H9 (cell line): ENCODE measurements at regions not wholly inside any gene's neighbourhood (a gene's known extent, or its start where the extent isn't known, plus 50 kb on each side); places are given as distances from the start of the nearest gene placed in this dataset.

Experiments
- DNase-seq: peaks from one replicate; pipeline ENCODE4 v3.0.0-alpha.2; 2017
- H2AFZ ChIP-seq: one replicate; pipeline ENCODE4 v1.6.1; 2013; ENCODE audit warnings: mild to moderate bottlenecking, low read length, control low read depth, moderate library complexity
- H2AK5ac ChIP-seq: 2 replicates; pipeline ENCODE4 v1.6.1; 2013; ENCODE audit warnings: low read length, control low read depth, mixed read lengths; ENCODE audit not compliant: insufficient read length
- H2BK120ac ChIP-seq: one replicate; pipeline ENCODE4 v1.6.1; 2013; ENCODE audit warnings: low read depth, mild to moderate bottlenecking, low read length, control low read depth, inconsistent platforms; ENCODE audit not compliant: poor library complexity, severe bottlenecking
- H2BK12ac ChIP-seq: 2 replicates; pipeline ENCODE4 v1.6.1; 2013; ENCODE audit warnings: low read length, control low read depth, mixed read lengths, low read depth; ENCODE audit not compliant: insufficient read length
- H2BK15ac ChIP-seq: 2 replicates; pipeline ENCODE4 v1.6.1; 2013; ENCODE audit warnings: low read depth, low read length, control low read depth
- H2BK20ac ChIP-seq: one replicate; pipeline ENCODE4 v1.6.1; 2013; ENCODE audit warnings: low read depth, mild to moderate bottlenecking, low read length, control low read depth, inconsistent platforms; ENCODE audit not compliant: poor library complexity, severe bottlenecking
- H2BK5ac ChIP-seq: 2 replicates; pipeline ENCODE4 v1.6.1; 2013; ENCODE audit warnings: low read length, control low read depth, mixed read lengths; ENCODE audit not compliant: insufficient read length
- H3K14ac ChIP-seq: 2 replicates; pipeline ENCODE4 v1.6.1; 2013; ENCODE audit warnings: low read length, control low read depth; ENCODE audit not compliant: insufficient read depth
- H3K18ac ChIP-seq: 2 replicates; pipeline ENCODE4 v1.6.1; 2013; ENCODE audit warnings: low read depth, mild to moderate bottlenecking, mixed read lengths, low read length, control low read depth; ENCODE audit not compliant: insufficient read length
- H3K23ac ChIP-seq: 2 replicates; pipeline ENCODE4 v1.6.1; 2013; ENCODE audit warnings: low read length, control low read depth, mixed read lengths, low read depth; ENCODE audit not compliant: insufficient read length
- H3K23me2 ChIP-seq: 2 replicates; pipeline ENCODE4 v1.6.1; 2013; ENCODE audit warnings: low read depth, mild to moderate bottlenecking, mixed read lengths, low read length, control low read depth; ENCODE audit not compliant: insufficient read length, poor library complexity, severe bottlenecking
- H3K27ac ChIP-seq: 2 replicates; pipeline ENCODE4 v1.5.1; 2013; ENCODE audit warnings: low read length, control low read depth, mixed read lengths, low read depth; ENCODE audit not compliant: insufficient read length
- H3K27me3 ChIP-seq: 2 replicates; pipeline ENCODE4 v1.6.1; 2013; ENCODE audit warnings: low read length, control low read depth, inconsistent platforms; ENCODE audit not compliant: insufficient read depth
- H3K4ac ChIP-seq: 2 replicates; pipeline ENCODE4 v1.6.1; 2013; ENCODE audit warnings: low read depth, mild to moderate bottlenecking, control low read depth, inconsistent platforms, low read length, moderate library complexity
- H3K4me1 ChIP-seq: 2 replicates; pipeline ENCODE4 v1.6.1; 2013; ENCODE audit warnings: low read length, control low read depth, inconsistent platforms; ENCODE audit not compliant: insufficient read depth
- H3K4me2 ChIP-seq: 2 replicates; pipeline ENCODE4 v1.6.1; 2013; ENCODE audit warnings: low read length, control low read depth, mixed read lengths; ENCODE audit not compliant: insufficient read length, insufficient read depth
- H3K56ac ChIP-seq: 2 replicates; pipeline ENCODE4 v1.6.1; 2013; ENCODE audit warnings: low read depth, mild to moderate bottlenecking, mixed read lengths, low read length, control low read depth; ENCODE audit not compliant: insufficient read length
- H3K79me1 ChIP-seq: 2 replicates; pipeline ENCODE4 v1.6.1; 2013; ENCODE audit warnings: low read depth, mild to moderate bottlenecking, moderate library complexity, low read length, control low read depth, inconsistent platforms; ENCODE audit not compliant: insufficient read depth, poor library complexity, severe bottlenecking
- H3K79me2 ChIP-seq: 2 replicates; pipeline ENCODE4 v1.6.1; 2013; ENCODE audit warnings: low read length, control low read depth, inconsistent platforms; ENCODE audit not compliant: insufficient read depth
- H3K9ac ChIP-seq: 2 replicates; pipeline ENCODE4 v1.6.1; 2013; ENCODE audit warnings: low read length, control low read depth, mixed read lengths; ENCODE audit not compliant: insufficient read length; ENCODE audit errors: extremely low read depth
- H3K9me3 ChIP-seq: one replicate; pipeline ENCODE4 v1.6.1; 2013; ENCODE audit warnings: low read depth, low read length, inconsistent platforms; ENCODE audit not compliant: control insufficient read depth
- H3T11ph ChIP-seq: one replicate; pipeline ENCODE4 v1.6.1; 2013; ENCODE audit warnings: mild to moderate bottlenecking, low read length, control low read depth, inconsistent platforms
- H4K20me1 ChIP-seq: one replicate; pipeline ENCODE4 v1.6.1; 2013; ENCODE audit not compliant: control insufficient read depth, insufficient read length, insufficient read depth
- H4K5ac ChIP-seq: 2 replicates; pipeline ENCODE4 v1.6.1; 2013; ENCODE audit warnings: low read depth, mild to moderate bottlenecking, mixed read lengths, low read length, control low read depth; ENCODE audit not compliant: insufficient read length
- H4K8ac ChIP-seq: replicated peaks from 2 replicates; pipeline ENCODE4 v1.6.1; 2013; ENCODE audit warnings: low read length, control low read depth, mixed read lengths, low read depth; ENCODE audit not compliant: insufficient read length
- H4K91ac ChIP-seq: 2 replicates; pipeline ENCODE4 v1.6.1; 2013; ENCODE audit warnings: low read depth, mild to moderate bottlenecking, moderate library complexity, mixed read lengths, low read length, control low read depth; ENCODE audit not compliant: insufficient read length
- H3K27ac Mint-ChIP-seq, 3 experiments: 2 replicates in 2 of 3; 3 replicates in 1 of 3; pipeline ENCODE4 v1.8.0; 2020 to 2021; ENCODE audit warnings: mixed read lengths in 3 of 3, mild to moderate bottlenecking in 1 of 3, moderate library complexity in 1 of 3
- H3K27me3 Mint-ChIP-seq: 2 replicates; pipeline ENCODE4 v1.8.0; 2021; ENCODE audit warnings: low read depth, mild to moderate bottlenecking, moderate library complexity, mixed read lengths
- H3K36me3 Mint-ChIP-seq, 3 experiments: 2 replicates in 2 of 3; 3 replicates in 1 of 3; pipeline ENCODE4 v1.8.0; 2020 to 2021; ENCODE audit warnings: low read depth in 3 of 3, mixed read lengths in 3 of 3; ENCODE audit not compliant: insufficient read depth in 1 of 3
- H3K4me1 Mint-ChIP-seq, 2 experiments: 2 replicates each; pipeline ENCODE4 v1.8.0; 2020; ENCODE audit warnings: mixed read lengths in 2 of 2
- H3K4me3 Mint-ChIP-seq, 2 experiments: 2 replicates in 1 of 2; 3 replicates in 1 of 2; pipeline ENCODE4 v1.8.0; 2020 to 2021; ENCODE audit warnings: mild to moderate bottlenecking in 2 of 2, mixed read lengths in 2 of 2, moderate library complexity in 1 of 2
- H3K9me3 Mint-ChIP-seq, 2 experiments: 2 replicates in 1 of 2; 3 replicates in 1 of 2; pipeline ENCODE4 v1.8.0; 2020; ENCODE audit warnings: mild to moderate bottlenecking in 2 of 2, mixed read lengths in 2 of 2, moderate library complexity in 1 of 2
- WGBS: extraction: QIAGEN DNeasy Blood & Tissue Kit; methylation state at CpG from one replicate; pipeline ENCODE4 v1.1.7; 2013; ENCODE audit warnings: missing lambda C conversion rate, low lambda C conversion rate, mixed read lengths; ENCODE audit not compliant: insufficient read length; ENCODE audit errors: extremely low coverage; 5-methylcytosine and 5-hydroxymethylcytosine counted together
- TF ChIP-seq, protein P1 (sequence below): fragments of 200-600 bp; sonication (generic); conservative IDR thresholded peaks from 3 replicates; pipeline ENCODE4 v1.8.0; 2021; ENCODE audit warnings: antibody characterized with exemption, mild to moderate bottlenecking

DNA sequence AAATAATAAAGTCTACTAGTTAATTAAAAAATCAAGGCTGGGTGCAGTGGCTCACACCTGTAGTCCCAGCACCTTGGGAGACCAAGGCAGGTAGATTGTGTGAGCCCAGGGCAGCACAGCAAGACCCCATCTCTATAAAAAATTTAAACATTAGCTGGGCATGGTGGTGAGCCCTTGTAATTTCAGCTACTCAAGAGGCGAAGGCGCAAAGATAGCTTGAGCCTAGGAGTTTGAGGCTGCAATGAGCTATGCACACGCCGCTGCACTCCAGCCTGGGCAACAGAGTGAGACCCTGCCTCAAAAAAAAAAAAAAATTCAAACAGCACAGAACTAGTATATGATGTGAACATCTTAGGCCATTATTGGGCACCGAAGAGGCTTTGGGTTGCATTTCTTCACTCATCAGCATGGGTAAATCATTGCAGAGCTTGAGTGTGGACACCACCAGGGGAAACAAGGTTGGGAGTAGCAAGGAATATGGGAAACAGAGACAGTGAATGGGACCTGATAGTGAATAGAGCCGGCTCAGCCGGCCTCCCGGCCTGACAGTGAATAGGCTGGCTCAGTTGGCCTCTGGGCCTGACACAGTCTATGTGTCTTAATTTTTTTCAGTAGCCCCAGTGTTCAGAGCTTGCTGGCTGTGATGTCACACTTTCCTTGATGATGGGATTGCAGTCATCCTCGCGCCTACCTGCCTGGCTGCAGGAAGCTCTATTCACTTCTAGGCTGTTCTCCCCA, 89.1 kb upstream of the ERRFI1 start:
- Histone ChIP-seq H3K23me2 (no peaks in the 10 kb centered on the region), H3K9ac (no peak overlapping the region), H4K5ac (no peak overlapping the region), H3K14ac (no peak overlapping the region), H4K8ac (no peak overlapping the region), H3K27me3 (no peaks in the 10 kb centered on the region), H3K56ac (no peak overlapping the region), H2AFZ (no peak overlapping the region), H2BK20ac (no peak overlapping the region), H3K4ac (no peak overlapping the region), H3K9me3 (no peaks in the 10 kb centered on the region), H2AK5ac (no peak overlapping the region), H2BK120ac (no peak overlapping the region), H2BK5ac (no peak overlapping the region), H4K91ac (no peak overlapping the region), H3K79me1 (no peaks in the 10 kb centered on the region), H3K4me1 (peaks cover 3% of the 10 kb centered on the region; the same call in 1 of the 2 replicates), H3K18ac (no peak overlapping the region), H3K4me2 (no peak overlapping the region), H3K27ac (no peak overlapping the region), H2BK12ac (no peak overlapping the region), H4K20me1 (no peaks in the 10 kb centered on the region), H2BK15ac (no peak overlapping the region), H3K23ac (no peak overlapping the region), H3T11ph (no peak overlapping the region), H3K79me2 (no peaks in the 10 kb centered on the region)
- TF ChIP-seq, protein P1, sequence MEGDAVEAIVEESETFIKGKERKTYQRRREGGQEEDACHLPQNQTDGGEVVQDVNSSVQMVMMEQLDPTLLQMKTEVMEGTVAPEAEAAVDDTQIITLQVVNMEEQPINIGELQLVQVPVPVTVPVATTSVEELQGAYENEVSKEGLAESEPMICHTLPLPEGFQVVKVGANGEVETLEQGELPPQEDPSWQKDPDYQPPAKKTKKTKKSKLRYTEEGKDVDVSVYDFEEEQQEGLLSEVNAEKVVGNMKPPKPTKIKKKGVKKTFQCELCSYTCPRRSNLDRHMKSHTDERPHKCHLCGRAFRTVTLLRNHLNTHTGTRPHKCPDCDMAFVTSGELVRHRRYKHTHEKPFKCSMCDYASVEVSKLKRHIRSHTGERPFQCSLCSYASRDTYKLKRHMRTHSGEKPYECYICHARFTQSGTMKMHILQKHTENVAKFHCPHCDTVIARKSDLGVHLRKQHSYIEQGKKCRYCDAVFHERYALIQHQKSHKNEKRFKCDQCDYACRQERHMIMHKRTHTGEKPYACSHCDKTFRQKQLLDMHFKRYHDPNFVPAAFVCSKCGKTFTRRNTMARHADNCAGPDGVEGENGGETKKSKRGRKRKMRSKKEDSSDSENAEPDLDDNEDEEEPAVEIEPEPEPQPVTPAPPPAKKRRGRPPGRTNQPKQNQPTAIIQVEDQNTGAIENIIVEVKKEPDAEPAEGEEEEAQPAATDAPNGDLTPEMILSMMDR: no peak
- Mint-ChIP-seq H3K27ac (no peak overlapping the region; a peak in 1 of 7 replicates), H3K27me3 (no peaks in the 10 kb centered on the region), H3K4me3 (no peak overlapping the region), H3K9me3 (no peaks in the 10 kb centered on the region; a peak in 3 of 5 replicates), H3K36me3 (no peaks in the 10 kb centered on the region), H3K4me1 (peaks cover 21 to 23% of the 10 kb centered on the region in 2 experiments)
- WGBS: no CpG with 5 or more reads among the region's 10 CpGs
- no peak for DNase-seq
